ENCODE measurements at regions not wholly inside any gene's neighbourhood (a gene's known extent, or its start where the extent isn't known, plus 50 kb on each side); places are given as distances from the start of the nearest gene placed in this dataset.

- H2AFZ ChIP-seq (ENCODE audit: low read depth, low read length), result no peak overlapping the region
- no peaks in the 10 kb centered on the region for H3K27me3 ChIP-seq (ENCODE audit: low read depth, low read length)
- TF ChIP-seq, protein P1, sequence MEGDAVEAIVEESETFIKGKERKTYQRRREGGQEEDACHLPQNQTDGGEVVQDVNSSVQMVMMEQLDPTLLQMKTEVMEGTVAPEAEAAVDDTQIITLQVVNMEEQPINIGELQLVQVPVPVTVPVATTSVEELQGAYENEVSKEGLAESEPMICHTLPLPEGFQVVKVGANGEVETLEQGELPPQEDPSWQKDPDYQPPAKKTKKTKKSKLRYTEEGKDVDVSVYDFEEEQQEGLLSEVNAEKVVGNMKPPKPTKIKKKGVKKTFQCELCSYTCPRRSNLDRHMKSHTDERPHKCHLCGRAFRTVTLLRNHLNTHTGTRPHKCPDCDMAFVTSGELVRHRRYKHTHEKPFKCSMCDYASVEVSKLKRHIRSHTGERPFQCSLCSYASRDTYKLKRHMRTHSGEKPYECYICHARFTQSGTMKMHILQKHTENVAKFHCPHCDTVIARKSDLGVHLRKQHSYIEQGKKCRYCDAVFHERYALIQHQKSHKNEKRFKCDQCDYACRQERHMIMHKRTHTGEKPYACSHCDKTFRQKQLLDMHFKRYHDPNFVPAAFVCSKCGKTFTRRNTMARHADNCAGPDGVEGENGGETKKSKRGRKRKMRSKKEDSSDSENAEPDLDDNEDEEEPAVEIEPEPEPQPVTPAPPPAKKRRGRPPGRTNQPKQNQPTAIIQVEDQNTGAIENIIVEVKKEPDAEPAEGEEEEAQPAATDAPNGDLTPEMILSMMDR (IDR thresholded peaks at IDR 0.05; ENCODE audit: low read depth, low read length), result no peak
- TF ChIP-seq EZH2phosphoT487 (IDR thresholded peaks at IDR 0.05; ENCODE audit: low read depth), result no peak
- H3K4me1 ChIP-seq (ENCODE audit: low read length), result no peaks in the 10 kb centered on the region
- no peak overlapping the region for H3K27ac ChIP-seq (ENCODE audit: low read length)
- no peaks in the 10 kb centered on the region for H3K79me2 ChIP-seq (ENCODE audit: low read length)
- no peak overlapping the region for H3K9ac ChIP-seq (ENCODE audit: low read length)
- H3K9me3 ChIP-seq (ENCODE audit: insufficient read depth, low read length), result no peaks in the 10 kb centered on the region
- H4K20me1 ChIP-seq (ENCODE audit: insufficient read depth, low read length), result no peaks in the 10 kb centered on the region
- no peak overlapping the region for H3K4me2 ChIP-seq (ENCODE audit: low read length)
- H3K36me3 ChIP-seq (replicated peaks; ENCODE audit: low read depth, low read length), result no peaks in the 10 kb centered on the region
- no peak overlapping the region for H3K4me3 ChIP-seq (ENCODE audit: low read length)
Measured at GRCh38 chr12:91883811-91884210, 261.8 kb downstream of the BTG1 start.

GRCh38 chr12:91882910-91883309, 262.7 kb downstream of the BTG1 start:
- no peak overlapping the region for H2AFZ ChIP-seq (ENCODE audit: low read depth, low read length)
- no peaks in the 10 kb centered on the region for H3K9me3 ChIP-seq (ENCODE audit: insufficient read depth, low read length)
- no peak overlapping the region for H3K9ac ChIP-seq (ENCODE audit: low read length)
- H3K27ac ChIP-seq (ENCODE audit: low read length), result no peak overlapping the region
- H3K4me2 ChIP-seq (ENCODE audit: low read length), result no peak overlapping the region
- H3K79me2 ChIP-seq (ENCODE audit: low read length), result no peaks in the 10 kb centered on the region
- no peak for TF ChIP-seq EZH2phosphoT487 (IDR thresholded peaks at IDR 0.05; ENCODE audit: low read depth)
- TF ChIP-seq, protein P1 (IDR thresholded peaks at IDR 0.05; ENCODE audit: low read depth, low read length), result no peak
- H3K4me3 ChIP-seq (ENCODE audit: low read length), result no peak overlapping the region
- no peaks in the 10 kb centered on the region for H4K20me1 ChIP-seq (ENCODE audit: insufficient read depth, low read length)
- no peaks in the 10 kb centered on the region for H3K36me3 ChIP-seq (replicated peaks; ENCODE audit: low read depth, low read length)
- no peaks in the 10 kb centered on the region for H3K4me1 ChIP-seq (ENCODE audit: low read length)
- no peaks in the 10 kb centered on the region for H3K27me3 ChIP-seq (ENCODE audit: low read depth, low read length)

- Histone ChIP-seq H3K9ac (ENCODE audit: low read length) (no peak overlapping the region), H2AFZ (ENCODE audit: low read depth, low read length) (no peak overlapping the region), H3K36me3 (replicated peaks; ENCODE audit: low read depth, low read length) (no peaks in the 10 kb centered on the region), H3K9me3 (ENCODE audit: insufficient read depth, low read length) (no peaks in the 10 kb centered on the region), H4K20me1 (ENCODE audit: insufficient read depth, low read length) (no peaks in the 10 kb centered on the region), H3K27ac (ENCODE audit: low read length) (no peak overlapping the region), H3K4me3 (ENCODE audit: low read length) (no peak overlapping the region), H3K4me2 (ENCODE audit: low read length) (no peak overlapping the region), H3K27me3 (ENCODE audit: low read depth, low read length) (no peaks in the 10 kb centered on the region), H3K4me1 (ENCODE audit: low read length) (no peaks in the 10 kb centered on the region), H3K79me2 (ENCODE audit: low read length) (no peaks in the 10 kb centered on the region)
- TF ChIP-seq EZH2phosphoT487 (IDR thresholded peaks at IDR 0.05; ENCODE audit: low read depth), result no peak
Measured at GRCh38 chr12:91880528-91880927, 265.1 kb downstream of the BTG1 start.

DNA sequence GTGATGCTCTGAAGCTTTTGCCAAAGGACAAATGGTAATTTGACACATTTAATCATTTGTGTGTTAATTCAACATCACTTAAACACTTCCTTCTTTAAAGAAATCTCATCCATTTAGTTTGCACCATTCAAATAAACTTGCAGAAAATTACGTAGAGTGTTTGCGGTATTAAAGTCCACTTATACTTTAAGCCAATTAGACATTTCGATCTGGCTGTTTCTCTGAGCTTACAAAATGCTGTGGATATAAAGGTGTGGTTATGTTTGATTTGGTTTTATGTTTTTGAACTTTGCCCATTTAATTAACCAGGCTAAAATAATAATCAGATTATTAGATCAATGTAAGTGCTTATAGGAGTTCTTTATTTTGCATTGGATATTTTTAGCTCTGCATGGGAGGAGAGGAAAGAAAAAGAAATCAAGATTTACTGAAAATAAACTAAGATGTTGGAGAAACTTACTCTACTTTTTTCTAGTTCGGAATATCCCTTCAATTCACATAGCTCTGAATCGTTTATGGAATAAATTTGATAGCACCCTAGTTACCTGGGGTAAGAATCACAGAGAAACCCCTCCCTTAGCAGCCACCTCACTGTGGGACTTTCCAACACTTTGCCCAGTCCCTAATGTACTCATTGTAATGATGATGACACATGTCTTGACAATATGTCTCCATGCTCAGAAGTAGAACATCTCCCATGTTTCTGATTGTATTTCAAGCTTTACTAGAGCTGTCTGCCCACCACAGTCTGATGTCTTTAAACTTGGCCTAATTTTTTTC, 268.0 kb downstream of the BTG1 start:
- no peak overlapping the region for H3K9ac ChIP-seq (ENCODE audit: low read length)
- H3K27me3 ChIP-seq (ENCODE audit: low read depth, low read length), result no peaks in the 10 kb centered on the region
- no peaks in the 10 kb centered on the region for H3K4me1 ChIP-seq (ENCODE audit: low read length)
- no peak overlapping the region for H3K4me2 ChIP-seq (ENCODE audit: low read length)
- TF ChIP-seq, protein P1 (IDR thresholded peaks at IDR 0.05; ENCODE audit: low read depth, low read length), result no peak
- no peak overlapping the region for H3K27ac ChIP-seq (ENCODE audit: low read length)
- H4K20me1 ChIP-seq (ENCODE audit: insufficient read depth, low read length), result no peaks in the 10 kb centered on the region
- no peaks in the 10 kb centered on the region for H3K9me3 ChIP-seq (ENCODE audit: insufficient read depth, low read length)
- no peak overlapping the region for H3K4me3 ChIP-seq (ENCODE audit: low read length)
- no peaks in the 10 kb centered on the region for H3K36me3 ChIP-seq (replicated peaks; ENCODE audit: low read depth, low read length)
- no peaks in the 10 kb centered on the region for H3K79me2 ChIP-seq (ENCODE audit: low read length)
- no peak overlapping the region for H2AFZ ChIP-seq (ENCODE audit: low read depth, low read length)

Data from OCI-LY3 (cell line).